DND-41 (cell line): ENCODE measurements at regions not wholly inside any gene's neighbourhood (a gene's known extent, or its start where the extent isn't known, plus 50 kb on each side); places are given as distances from the start of the nearest gene placed in this dataset.

Source experiments
- CTCF ChIP-seq: IDR thresholded peaks from 2 replicates; pipeline ENCODE4 v1.5.1; 2012; ENCODE audit warnings: borderline replicate concordance, low read length, moderate library complexity, mild to moderate bottlenecking; ENCODE audit not compliant: poor library complexity, severe bottlenecking; ENCODE audit errors: extremely low read depth
- EZH2 ChIP-seq: IDR thresholded peaks from 3 replicates; pipeline ENCODE4 v1.6.1; 2012; ENCODE audit warnings: borderline replicate concordance, low read depth, mild to moderate bottlenecking, moderate library complexity, low read length, inconsistent platforms; ENCODE audit not compliant: severe bottlenecking

GRCh38 chr6:156557251-156557910 is 219.8 kb upstream of the ARID1B start:
- TF ChIP-seq CTCF = no peak
- TF ChIP-seq EZH2 = no peak
